ENCODE measurements at regions not wholly inside any gene's neighbourhood (a gene's known extent, or its start where the extent isn't known, plus 50 kb on each side); places are given as distances from the start of the nearest gene placed in this dataset.

DNA sequence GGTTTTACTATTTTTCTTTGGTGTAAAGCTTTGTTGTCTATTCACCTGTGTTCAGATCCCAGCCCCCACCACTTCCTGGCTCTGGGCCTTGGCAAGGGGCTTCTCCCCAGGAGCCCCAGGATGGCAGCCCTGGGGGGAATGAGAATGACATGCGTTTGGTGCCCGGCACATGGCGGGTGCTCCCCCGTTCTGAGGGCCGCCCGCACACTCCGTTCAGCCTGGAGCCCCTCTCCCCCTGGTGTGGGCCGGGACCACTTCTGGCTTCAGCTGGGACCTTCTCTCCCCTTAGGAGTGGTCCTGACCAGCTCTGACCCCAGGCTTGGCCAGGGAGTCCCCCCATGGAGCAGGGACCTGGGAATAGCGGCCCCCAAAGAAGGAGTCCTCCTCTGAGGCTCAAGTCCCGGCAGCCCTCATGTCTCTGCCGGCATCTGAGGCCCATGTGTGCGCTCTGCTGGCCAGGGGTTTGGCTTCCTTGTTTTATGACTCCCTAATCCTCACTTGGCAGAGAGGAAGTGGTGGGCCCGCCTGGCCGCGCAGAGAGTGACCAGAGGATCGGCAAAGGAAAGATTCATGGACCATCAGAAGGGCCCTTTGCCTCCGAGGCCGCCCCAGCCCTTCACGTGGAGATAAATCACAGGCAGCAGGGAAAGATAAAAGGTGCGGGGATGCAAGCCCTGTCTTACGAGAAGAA lies 57.0 kb upstream of the LMX1B start:
- TF ChIP-seq POLR2A (IDR thresholded peaks at IDR 0.05) (no peak), CTCF (IDR thresholded peaks at IDR 0.05) (no peak)
- no peak for DNase-seq
- 81% methylated on average over 21 of the region's 21 CpGs; no CpG with 5 or more reads in 1 of the 2 donors for WGBS, 2 donors (ENCODE audit: low coverage in 1 of 2)
- Histone ChIP-seq H3K4me1 (no peaks in the 10 kb centered on the region), H3K36me3 (no peaks in the 10 kb centered on the region), H3K4me3 (no peak overlapping the region), H3K27me3 (peaks cover 21% of the 10 kb centered on the region), H3K27ac (no peak overlapping the region), H3K9me3 (no peaks in the 10 kb centered on the region)
- intact Hi-C loops (cut with DNase I; ENCODE audit: low total_unique reads): loop anchor here (5.0 kb wide), 1 partner anchor 54 kb away; no protein-coding TSS in a partner anchor
- in situ Hi-C loops (cut with MboI; ENCODE audit: low pct_ligation_motif_present in 1 of 4, low pct_unique_long_range_greater_than_20kb in 1 of 4, low sequenced_read_pairs in 3 of 4): loop anchor here in 3 of 4 donors (10.0 kb wide), 2 partner anchors 52 to 62 kb away; no protein-coding TSS in a partner anchor

DNA sequence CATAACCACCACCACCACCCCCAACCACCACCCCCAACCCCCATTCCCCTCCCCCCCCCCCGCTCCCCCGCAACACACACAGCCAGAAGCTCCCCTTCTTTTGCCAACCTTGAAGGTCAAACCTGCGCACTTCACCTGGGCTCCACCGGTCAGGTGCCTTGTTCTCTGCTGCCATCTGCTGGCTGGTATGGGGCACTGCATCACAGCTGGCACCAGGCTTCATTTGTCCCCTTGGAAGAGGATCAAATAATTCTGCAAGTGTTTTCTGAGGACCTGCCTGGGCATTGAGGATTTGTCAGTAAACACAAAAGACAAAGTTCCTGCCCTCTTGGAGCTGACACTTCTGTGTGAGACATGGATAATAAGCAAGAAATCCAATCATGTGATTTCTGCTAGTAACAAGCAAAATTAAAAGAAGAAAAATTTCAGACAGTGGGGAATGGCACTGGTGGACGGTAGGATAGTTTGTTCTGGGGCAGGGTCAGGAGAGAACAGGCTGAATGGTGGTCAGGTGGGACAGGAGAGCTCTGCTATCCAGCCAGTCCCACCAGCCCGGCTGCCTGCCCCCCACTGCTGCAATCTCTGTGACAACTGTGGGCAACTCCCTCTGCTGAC lies 55.6 kb upstream of the LMX1B start:
- peaks cover 33% of the 10 kb centered on the region for H3K27me3 ChIP-seq
- in situ Hi-C loops (cut with MboI; ENCODE audit: low pct_ligation_motif_present in 1 of 4, low pct_unique_long_range_greater_than_20kb in 1 of 4, low sequenced_read_pairs in 3 of 4) (loop anchor here in 3 of 4 donors (10.0 kb wide), 2 partner anchors 53 to 63 kb away; no protein-coding TSS in a partner anchor), intact Hi-C loops (cut with DNase I; ENCODE audit: low total_unique reads) (loop anchor here (5.0 kb wide), 1 partner anchor 56 kb away; no protein-coding TSS in a partner anchor)
- no peaks in the 10 kb centered on the region for H3K4me1 ChIP-seq
- WGBS, 2 donors (ENCODE audit: low coverage in 1 of 2): 11% methylated on average over 6 of the region's 6 CpGs; no CpG with 5 or more reads in 1 of the 2 donors
- no peak overlapping the region for H3K27ac ChIP-seq
- no peak for TF ChIP-seq EP300 (IDR thresholded peaks at IDR 0.05; ENCODE audit: low read depth)
- peak; percentile 87 to 95 (median 92) for TF ChIP-seq CTCF (IDR thresholded peaks at IDR 0.05)
- DNase-seq: peak; percentile 68
- no peaks in the 10 kb centered on the region for H3K9me3 ChIP-seq
- H3K36me3 ChIP-seq: no peaks in the 10 kb centered on the region
- H3K4me3 ChIP-seq: no peak overlapping the region

GRCh38 chr9:126559296-126559695 lies 54.4 kb upstream of the LMX1B start:
- Histone ChIP-seq H3K36me3 (no peaks in the 10 kb centered on the region), H3K4me3 (no peak overlapping the region), H3K9me3 (no peaks in the 10 kb centered on the region), H3K27me3 (peaks cover 42% of the 10 kb centered on the region), H3K27ac (no peak overlapping the region), H3K4me1 (no peaks in the 10 kb centered on the region)
- no peak for DNase-seq
- WGBS, 2 donors (ENCODE audit: low coverage in 1 of 2): 79% methylated on average over 2 of the region's 2 CpGs; no CpG with 5 or more reads in 1 of the 2 donors
- in situ Hi-C loops (cut with MboI; ENCODE audit: low pct_ligation_motif_present in 1 of 4, low pct_unique_long_range_greater_than_20kb in 1 of 4, low sequenced_read_pairs in 3 of 4) (loop anchor here in 3 of 4 donors (10.0 kb wide), 2 partner anchors 54 to 64 kb away; no protein-coding TSS in a partner anchor), intact Hi-C loops (cut with DNase I; ENCODE audit: low total_unique reads) (loop anchor here (5.0 kb wide), 1 partner anchor 57 kb away; no protein-coding TSS in a partner anchor)
- no peak for TF ChIP-seq POLR2A (IDR thresholded peaks at IDR 0.05)
- no peak for TF ChIP-seq CTCF (IDR thresholded peaks at IDR 0.05)
- no peak for TF ChIP-seq EP300 (IDR thresholded peaks at IDR 0.05; ENCODE audit: low read depth)
- no peak for TF ChIP-seq POLR2AphosphoS5 (IDR thresholded peaks at IDR 0.05)

DNA sequence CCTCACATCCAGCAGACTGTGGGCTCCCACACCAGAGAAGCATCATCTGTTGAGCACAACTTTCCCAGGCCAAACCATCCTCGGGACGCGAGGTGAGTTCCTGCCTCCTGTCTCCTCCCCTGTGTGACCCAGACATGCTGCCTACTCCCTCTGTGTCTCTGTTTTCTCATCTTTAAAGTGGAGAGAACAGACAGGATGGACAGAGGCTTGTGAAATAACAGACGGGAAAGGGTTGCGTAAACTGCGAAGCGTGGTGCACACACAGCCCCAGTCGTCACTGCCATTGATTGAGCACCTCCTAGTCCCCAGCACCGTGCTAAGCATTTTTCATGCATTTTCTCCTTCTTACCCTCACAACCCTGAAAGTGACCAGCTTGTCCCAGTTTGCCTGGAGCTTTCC lies 52.1 kb upstream of the LMX1B start:
- Histone ChIP-seq H3K4me1 (no peaks in the 10 kb centered on the region), H3K9me3 (no peaks in the 10 kb centered on the region), H3K27ac (no peak overlapping the region), H3K4me3 (no peak overlapping the region), H3K27me3 (peaks cover 64% of the 10 kb centered on the region), H3K36me3 (no peaks in the 10 kb centered on the region)
- intact Hi-C loops (cut with DNase I; ENCODE audit: low total_unique reads) (no loop called here), in situ Hi-C loops (cut with MboI; ENCODE audit: low pct_ligation_motif_present in 1 of 4, low pct_unique_long_range_greater_than_20kb in 1 of 4, low sequenced_read_pairs in 3 of 4) (no loop called here)
- WGBS, 2 donors (ENCODE audit: low coverage in 1 of 2): 49 to 65% methylated on average over 8 to 9 of the region's 9 CpGs
- TF ChIP-seq CTCF (IDR thresholded peaks at IDR 0.05): no peak
- no peak for TF ChIP-seq EP300 (IDR thresholded peaks at IDR 0.05; ENCODE audit: low read depth)
- TF ChIP-seq POLR2AphosphoS5 (IDR thresholded peaks at IDR 0.05): no peak
- no peak for DNase-seq

All from transverse colon (tissue), 4 donors.